Heart right ventricle (tissue), 16 donors: ENCODE measurements at regions not wholly inside any gene's neighbourhood (a gene's known extent, or its start where the extent isn't known, plus 50 kb on each side); places are given as distances from the start of the nearest gene placed in this dataset.

Experiments used
- ATAC-seq, 8 donors: fragments of 200-7000 bp; cut with Tn5 transposase; one replicate each; pipeline ENCODE4 v1.9.1; 2020; ENCODE audit warnings: mild to moderate bottlenecking in 8 of 8, moderate library complexity in 8 of 8, moderate number of reproducible peaks in 1 of 8
- DNase-seq, 2 donors: peaks; one replicate each; pipeline ENCODE4 v3.0.0-alpha.2; 2020
- H3K27ac ChIP-seq, 10 donors: fragments of 200-600 bp; sonication (generic) in 2 of 10; one replicate each; pipeline versions ENCODE4 v1.5.0 to v1.8.0; 2020 to 2022; ENCODE audit warnings: mild to moderate bottlenecking in 3 of 10
- H3K27me3 ChIP-seq, 7 donors: fragments of 200-600 bp; one replicate each; pipeline ENCODE4 v1.8.0; 2021 to 2022; ENCODE audit warnings: mild to moderate bottlenecking in 2 of 7
- H3K36me3 ChIP-seq, 9 donors: fragments of 200-600 bp; sonication (generic) in 1 of 9; one replicate each; pipeline versions ENCODE4 v1.5.0 to v1.8.0; 2020 to 2022; ENCODE audit warnings: mild to moderate bottlenecking in 2 of 9
- H3K4me1 ChIP-seq, 9 donors: fragments of 200-600 bp; sonication (generic) in 1 of 9; one replicate each; pipeline versions ENCODE4 v1.5.0 to v1.8.0; 2020 to 2022; ENCODE audit warnings: mild to moderate bottlenecking in 4 of 9
- H3K4me3 ChIP-seq, 10 donors: fragments of 200-600 bp; sonication (generic) in 2 of 10; one replicate each; pipeline versions ENCODE4 v1.5.0 to v1.8.0; 2020 to 2022; ENCODE audit warnings: mild to moderate bottlenecking in 7 of 10, moderate library complexity in 2 of 10
- H3K9me3 ChIP-seq, 11 donors: fragments of 200-600 bp in 10 of 11; sonication (generic) in 2 of 11; one replicate each; pipeline versions ENCODE4 v1.5.0 to v1.8.0; 2013 to 2022; ENCODE audit warnings: mild to moderate bottlenecking in 2 of 11, control low read depth in 1 of 11, moderate library complexity in 1 of 11
- CTCF ChIP-seq, 9 donors: fragments of 200-600 bp; sonication (generic) in 2 of 9; IDR thresholded peaks; one replicate each; pipeline versions ENCODE4 v1.5.0 to v1.8.0; 2021 to 2022; ENCODE audit warnings: antibody characterized with exemption in 9 of 9, mild to moderate bottlenecking in 5 of 9, moderate library complexity in 1 of 9
- WGBS, 2 donors: extraction: QIAGEN DNeasy Blood & Tissue Kit; methylation state at CpG; one replicate each; pipeline ENCODE4 v1.1.7; 2013; ENCODE audit warnings: inconsistent platforms in 1 of 2; 5-methylcytosine and 5-hydroxymethylcytosine counted together
- intact Hi-C, 10 donors: fragments of 100-400 bp; cut with DNase I; formaldehyde crosslinking; loops; one replicate each; pipeline versions ENCODE4 v1.11.1 to v1.14.2; 2022
- donor health status: Arrhythmogenic right ventricular cardiomyopathy.
- donor health status: ischemic (EF 13 %, LVEDD 7.1; RV severe dilation, severe dysfunction).
- donor health status: healthy with polysubstance abuse.
- donor health status: DM: no; HTN: yes; CAD: no.
- donor health status: DM: no; HTN: no; CAD: no.
- donor health status: ischemic (EF 25% LVEDD 6.9; RV normal size, moderate dysfunction).
- donor health status: ischemic (EF 25% LVEDD 5.7; RV mildly dilated, moderate dysfunction).
- donor health status: healthy.
- donor health status: DM: yes; HTN: yes; CAD: no.
- donor health status: Ischemic cardiomyopathy.
- donor health status: ischemic (EF 35%, LVEDD 5.7; RV mildly dilated, moderate dysfunction).
- donor health status: nonischemic (EF 11% LVEDD 7.7; RV severe dilation, severe dysfunction).
- donor health status: DM: yes; HTN: yes; CAD: no.
- donor health status: PGD.
- donor health status: ischemic (EF 29% LVEDD 5.4; RV normal size, mild dysfunction).
- donor health status: nonischemic (EF 23%, LVEDD 6.1; RV moderate dilation, normal function).

GRCh38 chr3:84277562-84278224 is 681.1 kb upstream of the CADM2 start:
- ATAC-seq: no peak
- intact Hi-C loops: no loop called here
- Histone ChIP-seq H3K4me3 (no peak overlapping the region), H3K27ac (no peak overlapping the region), H3K4me1 (no peaks in the 10 kb centered on the region), H3K36me3 (no peaks in the 10 kb centered on the region), H3K27me3 (no peaks in the 10 kb centered on the region), H3K9me3 (peaks cover 0 to 4% (median 0%) of the 10 kb centered on the region in 11 donors)
- no peak for TF ChIP-seq CTCF (IDR thresholded peaks at IDR 0.05)
- DNase-seq: no peak

GRCh38 chr3:84292128-84292527 is 666.7 kb upstream of the CADM2 start:
- DNase-seq (no peak), ATAC-seq (no peak)
- H3K36me3 ChIP-seq: no peaks in the 10 kb centered on the region
- H3K27ac ChIP-seq: no peak overlapping the region
- 32 to 45% methylated on average over 1 of the region's 1 CpG for WGBS, 2 donors
- H3K9me3 ChIP-seq: no peaks in the 10 kb centered on the region
- H3K4me1 ChIP-seq: no peaks in the 10 kb centered on the region
- intact Hi-C loops: no loop called here
- TF ChIP-seq CTCF (IDR thresholded peaks at IDR 0.05): no peak
- no peak overlapping the region for H3K4me3 ChIP-seq
- no peaks in the 10 kb centered on the region for H3K27me3 ChIP-seq

GRCh38 chr3:84299329-84299728 is 659.5 kb upstream of the CADM2 start:
- Histone ChIP-seq H3K27me3 (no peaks in the 10 kb centered on the region), H3K4me1 (no peaks in the 10 kb centered on the region), H3K4me3 (no peak overlapping the region), H3K9me3 (no peaks in the 10 kb centered on the region), H3K27ac (no peak overlapping the region), H3K36me3 (no peaks in the 10 kb centered on the region)
- no peak for DNase-seq
- intact Hi-C loops: no loop called here
- ATAC-seq: no peak
- 51 to 60% methylated on average over 6 of the region's 6 CpGs for WGBS, 2 donors
- no peak for TF ChIP-seq CTCF (IDR thresholded peaks at IDR 0.05)

- Histone ChIP-seq H3K9me3 (peaks cover 0 to 4% (median 0%) of the 10 kb centered on the region in 11 donors), H3K27ac (no peak overlapping the region), H3K27me3 (no peaks in the 10 kb centered on the region), H3K4me1 (no peaks in the 10 kb centered on the region), H3K4me3 (no peak overlapping the region), H3K36me3 (no peaks in the 10 kb centered on the region)
- intact Hi-C loops: no loop called here
- ATAC-seq: no peak
- TF ChIP-seq CTCF (IDR thresholded peaks at IDR 0.05): no peak
- no peak for DNase-seq
- WGBS, 2 donors: 87 to 88% methylated on average over 11 of the region's 11 CpGs
Measured at GRCh38 chr3:84304214-84304613, 654.6 kb upstream of the CADM2 start.
